Liver (tissue), 8 donors: ENCODE measurements at regions not wholly inside any gene's neighbourhood (a gene's known extent, or its start where the extent isn't known, plus 50 kb on each side); places are given as distances from the start of the nearest gene placed in this dataset.

Source experiments
- DNase-seq: peaks from one replicate; pipeline ENCODE4 v3.0.0-alpha.2; 2017; ENCODE audit warnings: low spot score
- H3K27ac ChIP-seq, 2 donors: one replicate each; pipeline ENCODE4 v1.7.0; 2013; ENCODE audit warnings: inconsistent platforms in 2 of 2, low read length in 2 of 2, control low read depth in 1 of 2, low read depth in 1 of 2, mild to moderate bottlenecking in 1 of 2
- H3K27me3 ChIP-seq, 4 donors: one replicate each; pipeline versions ENCODE4 v1.6.1 to v1.7.0; 2013; ENCODE audit warnings: low read length in 3 of 4, inconsistent platforms in 1 of 4, mild to moderate bottlenecking in 1 of 4, moderate library complexity in 1 of 4; ENCODE audit not compliant: control insufficient read depth in 4 of 4, insufficient read depth in 4 of 4
- H3K36me3 ChIP-seq, 4 donors: one replicate each; pipeline versions ENCODE4 v1.6.1 to v1.7.0; 2013; ENCODE audit warnings: low read length in 3 of 4, mild to moderate bottlenecking in 3 of 4, low read depth in 1 of 4, moderate library complexity in 1 of 4; ENCODE audit not compliant: control insufficient read depth in 4 of 4, insufficient read depth in 3 of 4
- H3K4me1 ChIP-seq, 4 donors: one replicate each; pipeline versions ENCODE4 v1.6.1 to v1.7.0; 2013; ENCODE audit warnings: low read length in 3 of 4, mild to moderate bottlenecking in 3 of 4, moderate library complexity in 1 of 4; ENCODE audit not compliant: control insufficient read depth in 4 of 4, insufficient read depth in 4 of 4
- H3K4me3 ChIP-seq, 3 donors: one replicate each; pipeline versions ENCODE4 v1.6.1 to v1.7.0; 2013; ENCODE audit warnings: low read length in 3 of 3, control low read depth in 1 of 3, low read depth in 1 of 3, mild to moderate bottlenecking in 1 of 3
- H3K9ac ChIP-seq, 2 donors: one replicate each; pipeline ENCODE4 v1.7.0; 2013; ENCODE audit warnings: low read length in 2 of 2, mild to moderate bottlenecking in 2 of 2, moderate library complexity in 2 of 2, control low read depth in 1 of 2, low read depth in 1 of 2
- H3K9me3 ChIP-seq, 4 donors: one replicate each; pipeline versions ENCODE4 v1.6.1 to v1.7.0; 2013; ENCODE audit warnings: low read length in 3 of 4; ENCODE audit not compliant: control insufficient read depth in 4 of 4
- ATF3 ChIP-seq: IDR thresholded peaks from 2 replicates; pipeline ENCODE4 v1.6.1; 2016; ENCODE audit warnings: antibody characterized with exemption
- CTCF ChIP-seq: fragments of 150-350 bp; IDR thresholded peaks from 2 replicates; pipeline ENCODE4 v1.5.1; 2017; ENCODE audit warnings: improper control_type of control experiment, low read depth, low read length; ENCODE audit not compliant: missing input control
- EGR1 ChIP-seq, 2 donors: IDR thresholded peaks; 2 replicates each; pipeline ENCODE4 v1.6.1; 2016 to 2018; ENCODE audit warnings: antibody characterized with exemption in 2 of 2, low read depth in 2 of 2
- FOXA1 ChIP-seq: IDR thresholded peaks from 2 replicates; pipeline ENCODE4 v1.6.1; 2016; ENCODE audit warnings: antibody characterized with exemption
- JUND ChIP-seq, 2 donors: IDR thresholded peaks; 2 replicates each; pipeline ENCODE4 v1.6.1; 2016; ENCODE audit warnings: antibody characterized with exemption in 2 of 2
- NR2F2 ChIP-seq: IDR thresholded peaks from 2 replicates; pipeline ENCODE4 v1.6.1; 2016; ENCODE audit warnings: antibody characterized with exemption
- REST ChIP-seq: IDR thresholded peaks from 2 replicates; pipeline ENCODE4 v1.6.1; 2016; ENCODE audit warnings: antibody characterized with exemption, mild to moderate bottlenecking
- SP1 ChIP-seq: IDR thresholded peaks from 2 replicates; pipeline ENCODE4 v1.6.1; 2018; ENCODE audit warnings: antibody characterized with exemption, mild to moderate bottlenecking
- WGBS: extraction: QIAGEN DNeasy Blood & Tissue Kit; methylation state at CpG from one replicate; pipeline ENCODE4 v1.1.7; 2013; 5-methylcytosine and 5-hydroxymethylcytosine counted together
- donor health status: healthy.
- donor health status: healthy.
- donor health status: healthy.
- donor health status: healthy.
- donor health status: healthy.

GRCh38 chr1:116205941-116206679 lies 94.9 kb downstream of the MAB21L3 start (continued):
- TF ChIP-seq CTCF (no peak), JUND (IDR thresholded peaks at IDR 0.05) (no peak)

- TF ChIP-seq FOXA1: no peak
- Histone ChIP-seq H3K4me3 (no peak overlapping the region), H3K9me3 (no peaks in the 10 kb centered on the region), H3K9ac (no peak overlapping the region), H3K4me1 (no peaks in the 10 kb centered on the region), H3K36me3 (no peaks in the 10 kb centered on the region), H3K27ac (no peak overlapping the region), H3K27me3 (no peaks in the 10 kb centered on the region)
- WGBS: 40% methylated on average over 4 of the region's 4 CpGs
- no peak for DNase-seq
Observed at GRCh38 chr1:116207126-116207735, 96.0 kb downstream of the MAB21L3 start.

- Histone ChIP-seq H3K27me3 (no peaks in the 10 kb centered on the region), H3K27ac (no peak overlapping the region), H3K4me1 (no peaks in the 10 kb centered on the region), H3K9me3 (peaks cover 0 to 5% (median 0%) of the 10 kb centered on the region in 4 donors), H3K9ac (no peak overlapping the region), H3K4me3 (no peak overlapping the region), H3K36me3 (no peaks in the 10 kb centered on the region)
- WGBS: 91% methylated on average over 6 of the region's 6 CpGs
- TF ChIP-seq SP1: no peak
- DNase-seq: no peak
Observed at GRCh38 chr1:116208136-116208535, 96.9 kb downstream of the MAB21L3 start.

- no peaks in the 10 kb centered on the region for H3K27me3 ChIP-seq
- H3K9ac ChIP-seq: no peak overlapping the region
- no peak overlapping the region for H3K4me3 ChIP-seq
- no peaks in the 10 kb centered on the region for H3K36me3 ChIP-seq
- no peak for TF ChIP-seq REST
- TF ChIP-seq SP1: no peak
- no peak for TF ChIP-seq JUND (IDR thresholded peaks at IDR 0.05)
- no peak for TF ChIP-seq CTCF
- TF ChIP-seq NR2F2: no peak
- no peak for TF ChIP-seq ATF3
- no peak for TF ChIP-seq EGR1 (IDR thresholded peaks at IDR 0.05; ENCODE audit: low read depth in 2 of 2)
- H3K9me3 ChIP-seq: peaks cover 0 to 5% (median 0%) of the 10 kb centered on the region in 4 donors
- no peak for DNase-seq
- no peak overlapping the region for H3K27ac ChIP-seq
- 84% methylated on average over 5 of the region's 5 CpGs for WGBS
- no peaks in the 10 kb centered on the region for H3K4me1 ChIP-seq
Observed at GRCh38 chr1:116211294-116211693, 100.1 kb downstream of the MAB21L3 start.
